ENCODE measurements at regions not wholly inside any gene's neighbourhood (a gene's known extent, or its start where the extent isn't known, plus 50 kb on each side); places are given as distances from the start of the nearest gene placed in this dataset.

DNA sequence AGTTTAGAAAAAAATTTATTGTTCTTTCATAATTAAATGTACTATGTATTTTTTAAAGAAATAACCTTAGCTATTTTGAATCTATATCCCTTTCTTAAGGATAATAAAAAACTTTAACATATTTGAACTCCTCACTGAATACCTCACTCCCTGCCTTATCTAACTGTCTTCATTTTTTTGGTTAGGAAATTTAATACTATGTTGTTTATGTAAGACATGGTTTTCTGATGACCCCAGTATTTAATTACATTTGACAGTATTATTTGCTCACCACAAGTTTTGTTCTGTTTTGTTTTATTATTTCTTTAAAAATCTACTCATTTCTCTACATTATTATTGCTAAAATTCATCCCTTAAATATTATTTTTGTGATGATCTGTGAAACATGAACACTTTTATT lies 394.4 kb upstream of the ADGRB3 start (continued):
- TF ChIP-seq, protein P1, sequence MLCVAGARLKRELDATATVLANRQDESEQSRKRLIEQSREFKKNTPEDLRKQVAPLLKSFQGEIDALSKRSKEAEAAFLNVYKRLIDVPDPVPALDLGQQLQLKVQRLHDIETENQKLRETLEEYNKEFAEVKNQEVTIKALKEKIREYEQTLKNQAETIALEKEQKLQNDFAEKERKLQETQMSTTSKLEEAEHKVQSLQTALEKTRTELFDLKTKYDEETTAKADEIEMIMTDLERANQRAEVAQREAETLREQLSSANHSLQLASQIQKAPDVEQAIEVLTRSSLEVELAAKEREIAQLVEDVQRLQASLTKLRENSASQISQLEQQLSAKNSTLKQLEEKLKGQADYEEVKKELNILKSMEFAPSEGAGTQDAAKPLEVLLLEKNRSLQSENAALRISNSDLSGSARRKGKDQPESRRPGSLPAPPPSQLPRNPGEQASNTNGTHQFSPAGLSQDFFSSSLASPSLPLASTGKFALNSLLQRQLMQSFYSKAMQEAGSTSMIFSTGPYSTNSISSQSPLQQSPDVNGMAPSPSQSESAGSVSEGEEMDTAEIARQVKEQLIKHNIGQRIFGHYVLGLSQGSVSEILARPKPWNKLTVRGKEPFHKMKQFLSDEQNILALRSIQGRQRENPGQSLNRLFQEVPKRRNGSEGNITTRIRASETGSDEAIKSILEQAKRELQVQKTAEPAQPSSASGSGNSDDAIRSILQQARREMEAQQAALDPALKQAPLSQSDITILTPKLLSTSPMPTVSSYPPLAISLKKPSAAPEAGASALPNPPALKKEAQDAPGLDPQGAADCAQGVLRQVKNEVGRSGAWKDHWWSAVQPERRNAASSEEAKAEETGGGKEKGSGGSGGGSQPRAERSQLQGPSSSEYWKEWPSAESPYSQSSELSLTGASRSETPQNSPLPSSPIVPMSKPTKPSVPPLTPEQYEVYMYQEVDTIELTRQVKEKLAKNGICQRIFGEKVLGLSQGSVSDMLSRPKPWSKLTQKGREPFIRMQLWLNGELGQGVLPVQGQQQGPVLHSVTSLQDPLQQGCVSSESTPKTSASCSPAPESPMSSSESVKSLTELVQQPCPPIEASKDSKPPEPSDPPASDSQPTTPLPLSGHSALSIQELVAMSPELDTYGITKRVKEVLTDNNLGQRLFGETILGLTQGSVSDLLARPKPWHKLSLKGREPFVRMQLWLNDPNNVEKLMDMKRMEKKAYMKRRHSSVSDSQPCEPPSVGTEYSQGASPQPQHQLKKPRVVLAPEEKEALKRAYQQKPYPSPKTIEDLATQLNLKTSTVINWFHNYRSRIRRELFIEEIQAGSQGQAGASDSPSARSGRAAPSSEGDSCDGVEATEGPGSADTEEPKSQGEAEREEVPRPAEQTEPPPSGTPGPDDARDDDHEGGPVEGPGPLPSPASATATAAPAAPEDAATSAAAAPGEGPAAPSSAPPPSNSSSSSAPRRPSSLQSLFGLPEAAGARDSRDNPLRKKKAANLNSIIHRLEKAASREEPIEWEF (CRISPR knock-in tag; IDR thresholded peaks at IDR 0.05) = no peak
- TF ChIP-seq ATF1 (CRISPR knock-in tag; IDR thresholded peaks at IDR 0.05) (no peak), ATF1 (tag; IDR thresholded peaks at IDR 0.05) (no peak), TAL1 (IDR thresholded peaks at IDR 0.05) (no peak), MAFK (IDR thresholded peaks at IDR 0.05; ENCODE audit: low read length) (no peak), GABPB1 (CRISPR knock-in tag; IDR thresholded peaks at IDR 0.05) (no peak)
- TF ChIP-seq, protein P2, sequence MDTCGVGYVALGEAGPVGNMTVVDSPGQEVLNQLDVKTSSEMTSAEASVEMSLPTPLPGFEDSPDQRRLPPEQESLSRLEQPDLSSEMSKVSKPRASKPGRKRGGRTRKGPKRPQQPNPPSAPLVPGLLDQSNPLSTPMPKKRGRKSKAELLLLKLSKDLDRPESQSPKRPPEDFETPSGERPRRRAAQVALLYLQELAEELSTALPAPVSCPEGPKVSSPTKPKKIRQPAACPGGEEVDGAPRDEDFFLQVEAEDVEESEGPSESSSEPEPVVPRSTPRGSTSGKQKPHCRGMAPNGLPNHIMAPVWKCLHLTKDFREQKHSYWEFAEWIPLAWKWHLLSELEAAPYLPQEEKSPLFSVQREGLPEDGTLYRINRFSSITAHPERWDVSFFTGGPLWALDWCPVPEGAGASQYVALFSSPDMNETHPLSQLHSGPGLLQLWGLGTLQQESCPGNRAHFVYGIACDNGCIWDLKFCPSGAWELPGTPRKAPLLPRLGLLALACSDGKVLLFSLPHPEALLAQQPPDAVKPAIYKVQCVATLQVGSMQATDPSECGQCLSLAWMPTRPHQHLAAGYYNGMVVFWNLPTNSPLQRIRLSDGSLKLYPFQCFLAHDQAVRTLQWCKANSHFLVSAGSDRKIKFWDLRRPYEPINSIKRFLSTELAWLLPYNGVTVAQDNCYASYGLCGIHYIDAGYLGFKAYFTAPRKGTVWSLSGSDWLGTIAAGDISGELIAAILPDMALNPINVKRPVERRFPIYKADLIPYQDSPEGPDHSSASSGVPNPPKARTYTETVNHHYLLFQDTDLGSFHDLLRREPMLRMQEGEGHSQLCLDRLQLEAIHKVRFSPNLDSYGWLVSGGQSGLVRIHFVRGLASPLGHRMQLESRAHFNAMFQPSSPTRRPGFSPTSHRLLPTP (IDR thresholded peaks at IDR 0.05; ENCODE audit: borderline replicate concordance, extremely low read depth, insufficient read length) = no peak

Data from K562 (cell line).